ENCODE measurements at regions not wholly inside any gene's neighbourhood (a gene's known extent, or its start where the extent isn't known, plus 50 kb on each side); places are given as distances from the start of the nearest gene placed in this dataset.

DNA sequence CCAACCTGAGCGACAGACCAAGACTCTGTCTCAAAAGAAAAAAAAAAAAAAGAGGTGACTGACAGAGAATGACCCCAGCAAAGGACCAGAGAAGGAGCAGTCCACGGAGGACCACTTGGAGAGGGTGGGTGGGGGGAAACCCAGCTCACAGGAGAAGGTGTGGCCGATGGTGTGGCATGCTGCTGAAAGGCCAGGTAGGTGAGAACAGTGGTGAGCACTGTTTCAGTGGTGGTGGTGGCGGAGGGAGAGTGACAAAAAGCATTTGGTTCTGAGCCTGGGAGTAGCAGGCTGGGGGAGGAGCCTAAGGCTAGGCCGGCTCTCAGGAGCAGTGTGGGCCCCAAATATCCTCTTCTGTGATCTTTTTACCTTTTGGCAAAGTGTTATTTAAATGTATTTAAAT is 63.8 kb downstream of the IRF2BPL start:
- Histone ChIP-seq H3K27me3 (no peaks in the 10 kb centered on the region), H3K27ac (no peak overlapping the region), H3K9me3 (no peaks in the 10 kb centered on the region), H3K4me3 (no peak overlapping the region), H3K36me3 (no peaks in the 10 kb centered on the region), H3K4me1 (peaks cover 9 to 15% of the 10 kb centered on the region in 2 donors)
- DNase-seq (no peak), ATAC-seq (no peak)
- TF ChIP-seq, protein P1, sequence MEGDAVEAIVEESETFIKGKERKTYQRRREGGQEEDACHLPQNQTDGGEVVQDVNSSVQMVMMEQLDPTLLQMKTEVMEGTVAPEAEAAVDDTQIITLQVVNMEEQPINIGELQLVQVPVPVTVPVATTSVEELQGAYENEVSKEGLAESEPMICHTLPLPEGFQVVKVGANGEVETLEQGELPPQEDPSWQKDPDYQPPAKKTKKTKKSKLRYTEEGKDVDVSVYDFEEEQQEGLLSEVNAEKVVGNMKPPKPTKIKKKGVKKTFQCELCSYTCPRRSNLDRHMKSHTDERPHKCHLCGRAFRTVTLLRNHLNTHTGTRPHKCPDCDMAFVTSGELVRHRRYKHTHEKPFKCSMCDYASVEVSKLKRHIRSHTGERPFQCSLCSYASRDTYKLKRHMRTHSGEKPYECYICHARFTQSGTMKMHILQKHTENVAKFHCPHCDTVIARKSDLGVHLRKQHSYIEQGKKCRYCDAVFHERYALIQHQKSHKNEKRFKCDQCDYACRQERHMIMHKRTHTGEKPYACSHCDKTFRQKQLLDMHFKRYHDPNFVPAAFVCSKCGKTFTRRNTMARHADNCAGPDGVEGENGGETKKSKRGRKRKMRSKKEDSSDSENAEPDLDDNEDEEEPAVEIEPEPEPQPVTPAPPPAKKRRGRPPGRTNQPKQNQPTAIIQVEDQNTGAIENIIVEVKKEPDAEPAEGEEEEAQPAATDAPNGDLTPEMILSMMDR (IDR thresholded peaks at IDR 0.05 in 4 of 5, conservative IDR thresholded peaks at IDR 0.05 in 1 of 5) = no peak
- TF ChIP-seq POLR2A (IDR thresholded peaks at IDR 0.05) = no peak
- intact Hi-C loops (cut with DNase I; ENCODE audit: low total_unique reads) = no loop called here
- in situ Hi-C loops (cut with MboI; ENCODE audit: low sequenced_read_pairs in 4 of 4) = no loop called here

GRCh38 chr14:76963372-76963771 is 65.1 kb downstream of the IRF2BPL start:
- no peaks in the 10 kb centered on the region for H3K36me3 ChIP-seq
- H3K9me3 ChIP-seq = no peaks in the 10 kb centered on the region
- ATAC-seq = no peak
- no peak overlapping the region for H3K27ac ChIP-seq
- intact Hi-C loops (cut with DNase I; ENCODE audit: low total_unique reads) (no loop called here), in situ Hi-C loops (cut with MboI; ENCODE audit: low sequenced_read_pairs in 4 of 4) (no loop called here)
- no peak overlapping the region for H3K4me3 ChIP-seq
- no peaks in the 10 kb centered on the region for H3K27me3 ChIP-seq
- TF ChIP-seq, protein P1 (IDR thresholded peaks at IDR 0.05 in 4 of 5, conservative IDR thresholded peaks at IDR 0.05 in 1 of 5) = no peak
- no peak for TF ChIP-seq POLR2A (IDR thresholded peaks at IDR 0.05)
- no peak for DNase-seq
- H3K4me1 ChIP-seq = peaks cover 9 to 15% of the 10 kb centered on the region in 2 donors

DNA sequence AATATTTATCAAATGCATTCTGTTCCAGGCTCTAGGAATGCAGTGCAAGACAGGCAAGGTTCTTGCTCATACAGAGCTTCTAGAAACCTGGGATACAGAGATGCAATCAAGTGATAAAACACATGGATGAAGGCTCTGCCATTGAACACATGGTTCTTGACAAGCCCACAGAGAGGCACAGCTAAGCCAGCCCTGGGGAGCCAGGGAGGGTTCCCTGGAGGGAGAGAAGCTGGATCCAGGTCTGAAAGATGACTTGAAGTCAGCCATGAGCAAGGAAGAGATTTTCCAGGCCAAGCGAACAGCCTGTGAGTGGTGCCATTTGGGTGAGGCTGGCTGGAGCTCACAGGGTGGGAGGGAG is 66.2 kb downstream of the IRF2BPL start:
- TF ChIP-seq, protein P1 (IDR thresholded peaks at IDR 0.05 in 4 of 5, conservative IDR thresholded peaks at IDR 0.05 in 1 of 5) = no peak
- TF ChIP-seq POLR2A (IDR thresholded peaks at IDR 0.05) = no peak
- in situ Hi-C loops (cut with MboI; ENCODE audit: low sequenced_read_pairs in 4 of 4) (no loop called here), intact Hi-C loops (cut with DNase I; ENCODE audit: low total_unique reads) (no loop called here)
- Histone ChIP-seq H3K27me3 (no peaks in the 10 kb centered on the region), H3K36me3 (no peaks in the 10 kb centered on the region), H3K4me1 (peaks cover 12 to 19% of the 10 kb centered on the region in 2 donors), H3K9me3 (no peaks in the 10 kb centered on the region), H3K4me3 (peak overlapping the region; percentile 50 to 66 (median 58)), H3K27ac (peak overlapping the region; percentile 71 to 79 (median 74))
- DNase-seq (no peak), ATAC-seq (peak in 1 of 2 donors; percentile 15)

- H3K27me3 ChIP-seq = no peaks in the 10 kb centered on the region
- in situ Hi-C loops (cut with MboI; ENCODE audit: low sequenced_read_pairs in 4 of 4) = no loop called here
- H3K9me3 ChIP-seq = no peaks in the 10 kb centered on the region
- peak; percentile 49 to 77 for DNase-seq
- H3K27ac ChIP-seq = peak overlapping the region; percentile 71 to 79 (median 74)
- H3K4me3 ChIP-seq = peak overlapping the region; percentile 50 to 66 (median 58)
- peaks cover 17 to 24% of the 10 kb centered on the region in 2 donors for H3K4me1 ChIP-seq
- intact Hi-C loops (cut with DNase I; ENCODE audit: low total_unique reads) = no loop called here
- ATAC-seq = peak; percentile 78 to 92
- H3K36me3 ChIP-seq = no peaks in the 10 kb centered on the region
- TF ChIP-seq, protein P1 (IDR thresholded peaks at IDR 0.05 in 4 of 5, conservative IDR thresholded peaks at IDR 0.05 in 1 of 5) = no peak
- no peak for TF ChIP-seq POLR2A (IDR thresholded peaks at IDR 0.05)
Measured at GRCh38 chr14:76961631-76962302, 66.7 kb downstream of the IRF2BPL start.
